Neural cell (in vitro differentiated cells): ENCODE measurements at regions not wholly inside any gene's neighbourhood (a gene's known extent, or its start where the extent isn't known, plus 50 kb on each side); places are given as distances from the start of the nearest gene placed in this dataset.

ENCODE experiments used
- H2AFZ ChIP-seq: fragments of 200-600, 300-800 bp; sonication (generic), shearing (Covaris generic); 2 replicates; pipeline ENCODE4 v1.6.0; 2014; ENCODE audit warnings: low read depth, mild to moderate bottlenecking, antibody characterized with exemption, low read length, moderate library complexity
- H3F3A ChIP-seq: fragments of 200-600 bp; shearing (Covaris generic); 2 replicates; pipeline ENCODE4 v1.6.1; 2016; ENCODE audit warnings: mild to moderate bottlenecking, moderate library complexity, mixed read lengths, antibody characterized with exemption, low read length; ENCODE audit not compliant: insufficient read depth, poor library complexity, severe bottlenecking
- H3K27ac ChIP-seq: fragments of 200-600, 300-800 bp; sonication (generic), shearing (Covaris generic); 2 replicates; pipeline ENCODE4 v1.5.1; 2014; ENCODE audit warnings: mild to moderate bottlenecking, low read length, moderate library complexity
- H3K27me3 ChIP-seq: fragments of 300-800, 200-600 bp; sonication (generic), shearing (Covaris generic); 2 replicates; pipeline ENCODE4 v1.6.0; 2014; ENCODE audit warnings: mild to moderate bottlenecking, low read depth, low read length, moderate library complexity; ENCODE audit not compliant: insufficient read depth
- H3K36me3 ChIP-seq: fragments of 300-800, 200-600 bp; sonication (generic), shearing (Covaris generic); 2 replicates; pipeline ENCODE4 v1.5.1; 2014; ENCODE audit warnings: mild to moderate bottlenecking, antibody characterized with exemption, low read length, moderate library complexity; ENCODE audit not compliant: insufficient read depth
- H3K4me2 ChIP-seq: fragments of 300-800, 200-600 bp; sonication (generic), shearing (Covaris generic); 2 replicates; pipeline ENCODE4 v1.6.0; 2014; ENCODE audit warnings: mild to moderate bottlenecking, low read length
- H3K4me3 ChIP-seq: fragments of 300-800, 200-600 bp; sonication (generic), shearing (Covaris generic); 2 replicates; pipeline ENCODE4 v1.5.1; 2014; ENCODE audit warnings: mild to moderate bottlenecking, low read length, moderate library complexity
- H3K79me2 ChIP-seq: fragments of 200-600 bp; shearing (Covaris generic); replicated peaks from 2 replicates; pipeline ENCODE4 v1.6.0; 2014; ENCODE audit warnings: mild to moderate bottlenecking, low read length, moderate library complexity; ENCODE audit not compliant: insufficient read depth
- H3K9ac ChIP-seq: fragments of 300-800, 200-600 bp; sonication (generic), shearing (Covaris generic); 2 replicates; pipeline ENCODE4 v1.6.1; 2016; ENCODE audit warnings: mild to moderate bottlenecking, low read length, mixed read lengths
- H3K9me2 ChIP-seq: fragments of 200-600 bp; shearing (Covaris generic); 2 replicates; pipeline ENCODE4 v1.6.1; 2016; ENCODE audit warnings: mild to moderate bottlenecking, low read length, mixed read lengths; ENCODE audit not compliant: insufficient read depth
- H3K9me3 ChIP-seq: fragments of 200-600, 300-800 bp; sonication (generic), shearing (Covaris generic); 2 replicates; pipeline ENCODE4 v1.6.1; 2016; ENCODE audit warnings: mild to moderate bottlenecking, mixed run types, low read length, moderate library complexity, mixed read lengths
- H4K20me1 ChIP-seq: fragments of 200-600 bp; shearing (Covaris generic); 2 replicates; pipeline ENCODE4 v1.6.1; 2016; ENCODE audit warnings: mild to moderate bottlenecking, mixed run types; ENCODE audit not compliant: insufficient read depth
- CTCF ChIP-seq: fragments of 450-650 bp; IDR thresholded peaks from 2 replicates; pipeline ENCODE4 v1.5.1; 2014; ENCODE audit warnings: antibody characterized with exemption, mild to moderate bottlenecking, moderate library complexity; ENCODE audit not compliant: poor library complexity, severe bottlenecking
- EP300 ChIP-seq: fragments of 450-650 bp; conservative IDR thresholded peaks from 2 replicates; pipeline ENCODE4 v1.6.1; 2014; ENCODE audit warnings: antibody characterized with exemption, mild to moderate bottlenecking, moderate library complexity; ENCODE audit not compliant: poor library complexity, severe bottlenecking
- EZH2 ChIP-seq: fragments of 200-600, 300-800 bp; shearing (Covaris generic), sonication (generic); IDR thresholded peaks from 2 replicates; pipeline ENCODE4 v1.6.1; 2014; ENCODE audit warnings: antibody characterized with exemption, low read length, borderline replicate concordance, mild to moderate bottlenecking; ENCODE audit not compliant: insufficient read depth, poor library complexity, severe bottlenecking
- MXI1 ChIP-seq: fragments of 450-650 bp; conservative IDR thresholded peaks from 2 replicates; pipeline ENCODE4 v1.6.1; 2014; ENCODE audit warnings: antibody characterized with exemption, mild to moderate bottlenecking; ENCODE audit not compliant: poor library complexity, severe bottlenecking
- POLR2AphosphoS5 ChIP-seq: IDR thresholded peaks from 2 replicates; pipeline ENCODE4 v1.6.1; 2012
- RAD21 ChIP-seq: fragments of 450-650 bp; conservative IDR thresholded peaks from 2 replicates; pipeline ENCODE4 v1.6.1; 2014; ENCODE audit warnings: antibody characterized with exemption, mild to moderate bottlenecking, moderate library complexity
- REST ChIP-seq: IDR thresholded peaks from 2 replicates; pipeline ENCODE4 v1.6.1; 2012; ENCODE audit warnings: borderline replicate concordance
- SMC3 ChIP-seq: fragments of 450-650 bp; conservative IDR thresholded peaks from 2 replicates; pipeline ENCODE4 v1.6.1; 2014; ENCODE audit warnings: antibody characterized with exemption, mild to moderate bottlenecking, moderate library complexity; ENCODE audit not compliant: poor library complexity
- TAF1 ChIP-seq: IDR thresholded peaks from 2 replicates; pipeline ENCODE4 v1.6.1; 2012; ENCODE audit warnings: low read depth

GRCh38 chr2:57622009-57622408 is 424.6 kb upstream of the VRK2 start:
- H3K9ac ChIP-seq = no peak overlapping the region
- no peaks in the 10 kb centered on the region for H3K27me3 ChIP-seq
- H3K9me3 ChIP-seq = no peaks in the 10 kb centered on the region
- no peak overlapping the region for H3K4me2 ChIP-seq
- no peaks in the 10 kb centered on the region for H4K20me1 ChIP-seq
- no peak overlapping the region for H3K27ac ChIP-seq
- no peak overlapping the region for H3K4me3 ChIP-seq
- H3F3A ChIP-seq = no peaks in the 10 kb centered on the region
- H2AFZ ChIP-seq = no peak overlapping the region
- no peaks in the 10 kb centered on the region for H3K79me2 ChIP-seq
- no peaks in the 10 kb centered on the region for H3K9me2 ChIP-seq
- TF ChIP-seq SMC3 (no peak), POLR2AphosphoS5 (no peak), EP300 (no peak), REST (no peak), TAF1 (no peak), RAD21 (no peak)
- no peaks in the 10 kb centered on the region for H3K36me3 ChIP-seq

- no peaks in the 10 kb centered on the region for H3K36me3 ChIP-seq
- H3K4me3 ChIP-seq = no peak overlapping the region
- no peak overlapping the region for H2AFZ ChIP-seq
- no peaks in the 10 kb centered on the region for H3K79me2 ChIP-seq
- TF ChIP-seq MXI1 = no peak
- no peak for TF ChIP-seq CTCF
- TF ChIP-seq SMC3 = no peak
- no peak for TF ChIP-seq EP300
- no peak for TF ChIP-seq EZH2
- TF ChIP-seq POLR2AphosphoS5 = no peak
- TF ChIP-seq RAD21 = no peak
- no peak for TF ChIP-seq TAF1
- no peak for TF ChIP-seq REST
- H3K27ac ChIP-seq = no peak overlapping the region
- H3K9me2 ChIP-seq = no peaks in the 10 kb centered on the region
- no peaks in the 10 kb centered on the region for H3F3A ChIP-seq
- no peaks in the 10 kb centered on the region for H4K20me1 ChIP-seq
- H3K9ac ChIP-seq = no peak overlapping the region
- H3K4me2 ChIP-seq = no peak overlapping the region
- no peaks in the 10 kb centered on the region for H3K27me3 ChIP-seq
- no peaks in the 10 kb centered on the region for H3K9me3 ChIP-seq
Measured at GRCh38 chr2:57656198-57656597, 390.4 kb upstream of the VRK2 start.
